SK-N-MC (cell line): ENCODE measurements at regions not wholly inside any gene's neighbourhood (a gene's known extent, or its start where the extent isn't known, plus 50 kb on each side); places are given as distances from the start of the nearest gene placed in this dataset.

Experiments
- EZH2 ChIP-seq: fragments of 200-600 bp; sonication (generic); IDR thresholded peaks from one replicate; pipeline ENCODE4 v1.6.1; 2017; ENCODE audit warnings: antibody characterized with exemption
- FOXP2 ChIP-seq: optimal IDR thresholded peaks from 2 replicates; pipeline ENCODE3; 2011; ENCODE audit warnings: mild to moderate bottlenecking, moderate library complexity; ENCODE audit not compliant: insufficient read depth; ENCODE audit errors: extremely low read length, control extremely low read depth
- POLR2AphosphoS5 ChIP-seq: IDR thresholded peaks from 2 replicates; pipeline ENCODE4 v1.6.1; 2012; ENCODE audit warnings: mild to moderate bottlenecking, low read depth, low read length, borderline replicate concordance

DNA sequence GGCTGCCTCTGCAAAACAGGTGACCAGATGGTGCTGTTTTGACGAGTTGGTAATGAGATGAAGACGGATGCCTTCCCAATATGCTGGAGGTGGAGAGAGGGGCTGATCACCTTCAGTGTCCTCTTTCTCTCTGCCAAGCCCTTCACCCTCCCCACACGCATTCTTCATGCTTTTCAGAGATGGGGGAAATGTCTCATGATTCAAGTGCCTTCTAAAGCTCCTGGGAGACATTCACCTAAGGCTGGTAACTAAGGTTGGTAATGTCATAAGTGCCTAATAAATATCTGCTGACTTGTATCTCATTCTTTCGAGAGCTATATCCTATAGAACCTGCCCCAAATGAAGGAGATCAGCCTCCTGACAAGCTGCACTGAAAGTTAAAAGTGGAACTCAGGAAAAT lies 86.2 kb upstream of the MBNL2 start:
- TF ChIP-seq EZH2, result no peak
- no peak for TF ChIP-seq POLR2AphosphoS5
- no peak for TF ChIP-seq FOXP2
